Activated CD4-positive, alpha-beta T cell treated with anti-CD3 and anti-CD28 coated beads, Interleukin-2, Interleukin-4, amounts not matched to agents 100 ng/mL and 50 ng/mL, durations not matched to agents 16 hours and 8 hours (primary cell): ENCODE measurements at regions not wholly inside any gene's neighbourhood (a gene's known extent, or its start where the extent isn't known, plus 50 kb on each side); places are given as distances from the start of the nearest gene placed in this dataset.
"Not testable (repeated sequence)": the region's sequence is repeated elsewhere in the genome, so short reads cannot be mapped to it uniquely, and the experiment has no call there.

ENCODE experiments used
- DNase-seq: peaks from one replicate; pipeline ENCODE4 v3.0.0-alpha.2; 2020; ENCODE audit warnings: low spot score

- DNase-seq: no peak
Measured at GRCh38 chr2:145789636-145790035, 1269.7 kb upstream of the ZEB2 start.

- DNase-seq: not testable (repeated sequence)
Measured at GRCh38 chr2:145787597-145788361, 1267.9 kb upstream of the ZEB2 start.

- DNase-seq: not testable (repeated sequence)
Measured at GRCh38 chr2:145782607-145783006, 1262.7 kb upstream of the ZEB2 start.

- no peak for DNase-seq
Measured at GRCh38 chr2:145777914-145778313, 1258.0 kb upstream of the ZEB2 start.

- no peak for DNase-seq
Measured at GRCh38 chr2:145777297-145777696, 1257.4 kb upstream of the ZEB2 start.

- DNase-seq: no peak
Measured at GRCh38 chr2:145775591-145775990, 1255.7 kb upstream of the ZEB2 start.

- no peak for DNase-seq
Measured at GRCh38 chr2:145771525-145771924, 1251.6 kb upstream of the ZEB2 start.

- no peak for DNase-seq
Measured at GRCh38 chr2:145769011-145769716, 1249.2 kb upstream of the ZEB2 start.

- DNase-seq: no peak
Measured at GRCh38 chr2:145765874-145766273, 1246.0 kb upstream of the ZEB2 start.

- DNase-seq: no peak
Measured at GRCh38 chr2:145764631-145765030, 1244.7 kb upstream of the ZEB2 start.

GRCh38 chr2:145760781-145761649 is 1241.1 kb upstream of the ZEB2 start:
- DNase-seq: no peak

- DNase-seq: no peak
Measured at GRCh38 chr2:145759228-145759915, 1239.5 kb upstream of the ZEB2 start.

- no peak for DNase-seq
Measured at GRCh38 chr2:145757503-145758246, 1237.8 kb upstream of the ZEB2 start.

GRCh38 chr2:145755019-145755837 is 1235.3 kb upstream of the ZEB2 start:
- DNase-seq: no peak

GRCh38 chr2:145753966-145754365 is 1234.0 kb upstream of the ZEB2 start:
- DNase-seq: no peak

GRCh38 chr2:145753041-145753608 is 1233.2 kb upstream of the ZEB2 start:
- DNase-seq: no peak

GRCh38 chr2:145752091-145752806 is 1232.3 kb upstream of the ZEB2 start:
- peak; percentile 26 for DNase-seq

GRCh38 chr2:145751629-145752028 is 1231.7 kb upstream of the ZEB2 start:
- peak; percentile 64 for DNase-seq

GRCh38 chr2:145751155-145751554 is 1231.2 kb upstream of the ZEB2 start:
- no peak for DNase-seq
